Progenitor cell of endocrine pancreas (in vitro differentiated cells): ENCODE measurements at regions not wholly inside any gene's neighbourhood (a gene's known extent, or its start where the extent isn't known, plus 50 kb on each side); places are given as distances from the start of the nearest gene placed in this dataset.

ENCODE experiments used
- DNase-seq: peaks from one replicate; pipeline ENCODE4 v3.0.0; 2021; ENCODE audit warnings: low spot score; ENCODE audit not compliant: unreplicated experiment
- H3K27ac Mint-ChIP-seq: 2 replicates; pipeline ENCODE4 v1.8.0; 2021; ENCODE audit warnings: mild to moderate bottlenecking, moderate library complexity, mixed read lengths
- H3K27me3 Mint-ChIP-seq: 2 replicates; pipeline ENCODE4 v1.8.0; 2021; ENCODE audit warnings: mixed read lengths
- H3K36me3 Mint-ChIP-seq: 2 replicates; pipeline ENCODE4 v1.8.0; 2022; ENCODE audit warnings: mixed read lengths; ENCODE audit not compliant: insufficient read depth
- H3K4me1 Mint-ChIP-seq: 2 replicates; pipeline ENCODE4 v1.8.0; 2021; ENCODE audit warnings: low read depth, mixed read lengths
- H3K4me3 Mint-ChIP-seq: 2 replicates; pipeline ENCODE4 v1.8.0; 2021; ENCODE audit warnings: low read depth, mild to moderate bottlenecking, moderate library complexity, mixed read lengths
- H3K9me3 Mint-ChIP-seq: 2 replicates; pipeline ENCODE4 v1.8.0; 2021; ENCODE audit warnings: low read depth, mixed read lengths
- TF ChIP-seq, protein P1 (sequence below): fragments of 200-600 bp; sonication (generic); IDR thresholded peaks from one replicate; pipeline ENCODE4 v1.5.0; 2021; ENCODE audit warnings: antibody characterized with exemption, mild to moderate bottlenecking; ENCODE audit not compliant: unreplicated experiment

DNA sequence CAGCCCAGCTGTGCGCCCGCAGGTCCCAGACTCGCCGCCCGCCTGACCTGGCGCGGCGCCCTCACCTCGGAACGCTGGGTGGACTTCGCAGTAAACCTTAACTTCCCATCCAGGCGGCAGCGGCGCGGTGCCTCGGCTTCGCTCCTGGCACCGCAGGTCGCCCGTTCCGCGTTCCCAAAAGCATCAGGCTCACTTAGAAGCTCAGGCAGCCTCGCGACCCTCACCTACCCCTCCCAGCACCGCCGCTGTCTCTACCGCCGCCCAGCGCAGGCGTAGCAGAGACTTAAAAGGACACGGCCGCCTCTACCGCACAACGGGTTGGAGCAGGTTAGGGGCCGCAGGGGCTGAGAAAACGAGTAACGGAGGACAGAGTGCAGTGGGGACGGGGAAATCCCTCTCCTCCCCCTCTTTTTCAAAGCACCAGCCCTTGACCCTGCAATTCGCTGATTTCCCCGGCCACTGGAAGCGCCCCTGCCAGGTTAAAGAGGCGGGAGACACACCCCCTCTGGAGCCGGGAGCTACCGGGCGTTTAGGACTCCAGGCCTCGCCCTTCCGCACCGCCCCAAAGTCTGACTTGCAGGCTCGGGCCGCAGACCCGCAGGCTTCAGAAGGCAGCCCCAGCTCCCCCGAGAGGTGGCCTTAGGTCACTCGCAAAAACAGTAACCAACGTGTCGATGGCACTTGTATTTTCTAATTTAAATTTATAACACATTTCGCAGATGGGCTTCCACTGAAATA, 328.5 kb downstream of the FAM72C start:
- H3K4me3 Mint-ChIP-seq = no peak overlapping the region
- H3K27ac Mint-ChIP-seq = no peak overlapping the region
- no peaks in the 10 kb centered on the region for H3K27me3 Mint-ChIP-seq
- no peaks in the 10 kb centered on the region for H3K4me1 Mint-ChIP-seq
- DNase-seq = no peak
- peaks cover 5% of the 10 kb centered on the region for H3K36me3 Mint-ChIP-seq
- H3K9me3 Mint-ChIP-seq = peaks cover 28% of the 10 kb centered on the region
- TF ChIP-seq, protein P1, sequence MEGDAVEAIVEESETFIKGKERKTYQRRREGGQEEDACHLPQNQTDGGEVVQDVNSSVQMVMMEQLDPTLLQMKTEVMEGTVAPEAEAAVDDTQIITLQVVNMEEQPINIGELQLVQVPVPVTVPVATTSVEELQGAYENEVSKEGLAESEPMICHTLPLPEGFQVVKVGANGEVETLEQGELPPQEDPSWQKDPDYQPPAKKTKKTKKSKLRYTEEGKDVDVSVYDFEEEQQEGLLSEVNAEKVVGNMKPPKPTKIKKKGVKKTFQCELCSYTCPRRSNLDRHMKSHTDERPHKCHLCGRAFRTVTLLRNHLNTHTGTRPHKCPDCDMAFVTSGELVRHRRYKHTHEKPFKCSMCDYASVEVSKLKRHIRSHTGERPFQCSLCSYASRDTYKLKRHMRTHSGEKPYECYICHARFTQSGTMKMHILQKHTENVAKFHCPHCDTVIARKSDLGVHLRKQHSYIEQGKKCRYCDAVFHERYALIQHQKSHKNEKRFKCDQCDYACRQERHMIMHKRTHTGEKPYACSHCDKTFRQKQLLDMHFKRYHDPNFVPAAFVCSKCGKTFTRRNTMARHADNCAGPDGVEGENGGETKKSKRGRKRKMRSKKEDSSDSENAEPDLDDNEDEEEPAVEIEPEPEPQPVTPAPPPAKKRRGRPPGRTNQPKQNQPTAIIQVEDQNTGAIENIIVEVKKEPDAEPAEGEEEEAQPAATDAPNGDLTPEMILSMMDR = no peak

DNA sequence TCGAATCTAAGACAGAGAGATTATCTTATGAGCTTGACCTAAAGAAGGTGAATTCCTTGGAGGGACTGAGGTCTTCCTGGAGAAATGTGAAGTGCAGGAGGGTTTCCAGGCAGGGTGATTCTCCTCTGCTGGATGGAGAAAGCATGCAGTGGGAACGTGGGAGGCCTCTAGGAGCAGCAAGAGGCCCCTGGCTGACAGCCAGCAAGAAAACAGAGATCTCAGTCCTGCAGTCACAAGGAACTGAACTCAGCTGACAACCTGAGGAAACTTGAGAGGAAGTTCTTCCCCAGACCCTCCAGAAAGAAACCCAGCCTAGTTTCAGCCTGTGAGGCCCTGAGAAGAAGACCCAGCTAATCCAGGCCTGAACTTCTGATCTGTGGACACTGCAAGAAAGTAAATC, 345.9 kb downstream of the FAM72C start:
- Mint-ChIP-seq H3K27me3 (no peaks in the 10 kb centered on the region), H3K4me3 (no peak overlapping the region), H3K27ac (no peak overlapping the region), H3K36me3 (no peaks in the 10 kb centered on the region), H3K9me3 (peaks cover 66% of the 10 kb centered on the region), H3K4me1 (no peaks in the 10 kb centered on the region)
- DNase-seq = no peak
- TF ChIP-seq, protein P1 = no peak

DNA sequence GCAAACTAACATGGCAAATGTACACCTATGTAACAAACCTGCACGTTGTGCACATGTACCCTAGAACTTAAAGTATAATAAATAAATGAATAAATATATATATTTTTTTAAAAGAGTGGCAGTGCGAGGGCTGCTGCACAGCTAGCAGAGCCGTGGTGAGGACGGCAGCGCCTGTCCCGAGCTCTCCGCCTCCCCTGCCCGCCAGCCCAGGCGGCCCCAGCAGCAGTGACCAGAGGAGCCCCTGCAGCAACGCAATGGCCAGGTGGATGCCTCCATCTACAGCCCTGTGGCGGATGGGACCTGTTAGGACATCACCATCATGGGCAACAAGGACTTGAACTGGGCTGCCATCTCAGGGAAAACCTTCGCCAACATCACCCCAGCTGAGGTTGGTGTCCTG, 351.9 kb downstream of the FAM72C start:
- no peaks in the 10 kb centered on the region for H3K36me3 Mint-ChIP-seq
- H3K27me3 Mint-ChIP-seq = no peaks in the 10 kb centered on the region
- no peak overlapping the region for H3K4me3 Mint-ChIP-seq
- no peak for DNase-seq
- TF ChIP-seq, protein P1 = no peak
- H3K9me3 Mint-ChIP-seq = peaks cover 48% of the 10 kb centered on the region
- no peak overlapping the region for H3K27ac Mint-ChIP-seq
- H3K4me1 Mint-ChIP-seq = no peaks in the 10 kb centered on the region

DNA sequence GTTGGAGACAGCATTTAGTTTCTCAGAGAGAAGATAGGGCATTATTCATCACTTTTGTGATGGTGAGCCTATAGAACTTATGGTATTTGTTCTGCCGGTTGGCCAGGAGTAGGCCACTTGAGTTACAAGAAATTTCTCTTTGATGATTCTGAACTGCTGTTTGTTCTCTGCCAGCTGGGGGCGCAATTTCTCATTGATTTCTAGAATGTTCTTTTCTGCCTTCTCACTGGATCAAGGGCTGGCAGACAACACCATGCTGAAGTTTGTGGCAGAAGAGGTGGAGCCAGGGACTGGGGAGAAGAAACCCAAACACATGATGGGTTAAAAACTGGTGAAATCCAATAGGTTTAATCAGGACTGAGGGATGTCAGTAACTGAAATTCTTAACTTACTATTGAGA, 360.6 kb downstream of the FAM72C start:
- Mint-ChIP-seq H3K4me1 (no peaks in the 10 kb centered on the region), H3K9me3 (peaks cover 50% of the 10 kb centered on the region), H3K27ac (no peak overlapping the region), H3K4me3 (no peak overlapping the region), H3K36me3 (no peaks in the 10 kb centered on the region), H3K27me3 (no peaks in the 10 kb centered on the region)
- TF ChIP-seq, protein P1 = no peak
- DNase-seq = no peak

DNA sequence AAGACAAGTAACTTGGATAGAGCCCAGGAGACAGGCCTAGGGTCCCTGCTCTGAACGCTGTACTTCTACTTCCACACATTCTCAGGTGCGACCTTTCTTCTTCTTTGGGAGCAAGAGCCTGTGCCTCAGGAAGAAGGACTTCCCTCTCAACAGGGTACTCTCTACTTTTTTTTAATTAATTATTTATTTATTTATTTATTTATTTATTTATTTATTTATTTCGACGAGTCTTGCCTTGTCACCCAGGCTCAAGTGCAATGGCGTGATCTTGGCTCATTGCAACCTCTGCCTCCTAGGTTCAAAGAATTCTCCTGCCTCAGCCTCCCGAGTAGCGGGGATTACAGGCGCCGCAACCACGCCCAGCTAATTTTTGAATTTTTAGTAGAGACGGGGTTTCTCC, 361.6 kb downstream of the FAM72C start:
- no peaks in the 10 kb centered on the region for H3K4me1 Mint-ChIP-seq
- H3K9me3 Mint-ChIP-seq = peaks cover 49% of the 10 kb centered on the region
- no peak overlapping the region for H3K27ac Mint-ChIP-seq
- no peaks in the 10 kb centered on the region for H3K36me3 Mint-ChIP-seq
- H3K4me3 Mint-ChIP-seq = no peak overlapping the region
- TF ChIP-seq, protein P1 = no peak
- DNase-seq = no peak
- no peaks in the 10 kb centered on the region for H3K27me3 Mint-ChIP-seq
